Ishikawa (cell line): ENCODE measurements at regions not wholly inside any gene's neighbourhood (a gene's known extent, or its start where the extent isn't known, plus 50 kb on each side); places are given as distances from the start of the nearest gene placed in this dataset.

Source experiments
- CEBPB ChIP-seq: IDR thresholded peaks from 2 replicates; pipeline ENCODE4 v1.6.1; 2012
- EP300 ChIP-seq: IDR thresholded peaks from 2 replicates; pipeline ENCODE4 v1.6.1; 2012; ENCODE audit warnings: borderline replicate concordance
- NFIC ChIP-seq: IDR thresholded peaks from 2 replicates; pipeline ENCODE4 v1.6.1; 2012
- RAD21 ChIP-seq: IDR thresholded peaks from 2 replicates; pipeline ENCODE4 v1.6.1; 2012; ENCODE audit warnings: low read depth
- TAF1 ChIP-seq: IDR thresholded peaks from 2 replicates; pipeline ENCODE4 v1.6.1; 2012; ENCODE audit warnings: low read depth, mild to moderate bottlenecking
- YY1 ChIP-seq: IDR thresholded peaks from 2 replicates; pipeline ENCODE4 v1.6.1; 2012; ENCODE audit warnings: low read depth
- TF ChIP-seq, protein P1 (sequence below): IDR thresholded peaks from 2 replicates; pipeline ENCODE4 v1.6.1; 2012

DNA sequence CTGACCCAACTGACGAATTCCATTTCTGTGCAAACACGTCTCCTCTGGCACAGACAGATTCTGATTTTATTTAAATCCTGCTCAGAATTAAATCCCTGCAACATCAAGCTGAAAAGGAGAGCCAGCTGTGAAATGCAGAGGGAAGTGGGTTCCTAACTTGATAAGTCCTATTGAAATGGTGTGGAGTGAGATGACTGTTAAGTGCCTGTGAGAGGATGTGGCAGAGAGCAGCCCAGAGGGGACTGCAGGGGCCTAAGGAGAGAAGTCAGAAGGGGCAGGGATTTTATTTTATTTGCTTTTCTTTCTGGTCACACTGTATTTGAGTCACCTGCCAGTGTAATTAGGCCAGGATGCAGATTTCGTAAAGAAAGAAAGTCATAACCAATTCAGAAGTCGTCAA is 277.4 kb downstream of the NKX6-1 start:
- TF ChIP-seq YY1, result no peak
- TF ChIP-seq RAD21, result no peak
- TF ChIP-seq CEBPB, result no peak
- no peak for TF ChIP-seq EP300
- no peak for TF ChIP-seq TAF1
- TF ChIP-seq, protein P1, sequence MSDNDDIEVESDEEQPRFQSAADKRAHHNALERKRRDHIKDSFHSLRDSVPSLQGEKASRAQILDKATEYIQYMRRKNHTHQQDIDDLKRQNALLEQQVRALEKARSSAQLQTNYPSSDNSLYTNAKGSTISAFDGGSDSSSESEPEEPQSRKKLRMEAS, result no peak
- TF ChIP-seq NFIC, result no peak
